ENCODE measurements at regions not wholly inside any gene's neighbourhood (a gene's known extent, or its start where the extent isn't known, plus 50 kb on each side); places are given as distances from the start of the nearest gene placed in this dataset.

GRCh38 chr9:89666950-89667349 is 62.1 kb downstream of the GADD45G start:
- H3K36me3 Mint-ChIP-seq (ENCODE audit: unreplicated experiment), result no peaks in the 10 kb centered on the region
- H3K27ac Mint-ChIP-seq (ENCODE audit: unreplicated experiment), result no peak overlapping the region
- H3K4me3 Mint-ChIP-seq (ENCODE audit: unreplicated experiment), result no peak overlapping the region
- peaks cover 5% of the 10 kb centered on the region for H3K4me1 Mint-ChIP-seq (ENCODE audit: unreplicated experiment)
- no peak for TF ChIP-seq CTCF (IDR thresholded peaks at IDR 0.05)
- no peak for DNase-seq (ENCODE audit: extremely low spot score, unreplicated experiment)
- H3K9me3 Mint-ChIP-seq (ENCODE audit: unreplicated experiment), result no peaks in the 10 kb centered on the region
- peaks cover 5% of the 10 kb centered on the region for H3K27me3 Mint-ChIP-seq (ENCODE audit: unreplicated experiment)

- no peak for TF ChIP-seq CTCF (IDR thresholded peaks at IDR 0.05)
- H3K27me3 Mint-ChIP-seq (ENCODE audit: unreplicated experiment), result peaks cover 5% of the 10 kb centered on the region
- H3K36me3 Mint-ChIP-seq (ENCODE audit: unreplicated experiment), result no peaks in the 10 kb centered on the region
- no peak overlapping the region for H3K27ac Mint-ChIP-seq (ENCODE audit: unreplicated experiment)
- no peaks in the 10 kb centered on the region for H3K4me1 Mint-ChIP-seq (ENCODE audit: unreplicated experiment)
- no peaks in the 10 kb centered on the region for H3K9me3 Mint-ChIP-seq (ENCODE audit: unreplicated experiment)
- no peak overlapping the region for H3K4me3 Mint-ChIP-seq (ENCODE audit: unreplicated experiment)
- DNase-seq (ENCODE audit: extremely low spot score, unreplicated experiment), result no peak
Observed at GRCh38 chr9:89667726-89668125, 62.9 kb downstream of the GADD45G start.

GRCh38 chr9:89668216-89668865 is 63.5 kb downstream of the GADD45G start:
- no peaks in the 10 kb centered on the region for H3K4me1 Mint-ChIP-seq (ENCODE audit: unreplicated experiment)
- H3K4me3 Mint-ChIP-seq (ENCODE audit: unreplicated experiment), result no peak overlapping the region
- no peak for DNase-seq (ENCODE audit: extremely low spot score, unreplicated experiment)

GRCh38 chr9:89668866-89669246 is 64.0 kb downstream of the GADD45G start:
- Mint-ChIP-seq H3K27ac (ENCODE audit: unreplicated experiment) (no peak overlapping the region), H3K9me3 (ENCODE audit: unreplicated experiment) (no peaks in the 10 kb centered on the region), H3K4me1 (ENCODE audit: unreplicated experiment) (no peaks in the 10 kb centered on the region), H3K27me3 (ENCODE audit: unreplicated experiment) (peaks cover 5% of the 10 kb centered on the region), H3K36me3 (ENCODE audit: unreplicated experiment) (no peaks in the 10 kb centered on the region), H3K4me3 (ENCODE audit: unreplicated experiment) (no peak overlapping the region)
- DNase-seq (ENCODE audit: extremely low spot score, unreplicated experiment), result no peak
- TF ChIP-seq CTCF (IDR thresholded peaks at IDR 0.05), result no peak

More at GRCh38 chr9:89668216-89668865, 63.5 kb downstream of the GADD45G start:
- no peaks in the 10 kb centered on the region for H3K9me3 Mint-ChIP-seq (ENCODE audit: unreplicated experiment)
- H3K36me3 Mint-ChIP-seq (ENCODE audit: unreplicated experiment), result no peaks in the 10 kb centered on the region
- H3K27ac Mint-ChIP-seq (ENCODE audit: unreplicated experiment), result no peak overlapping the region
- H3K27me3 Mint-ChIP-seq (ENCODE audit: unreplicated experiment), result peaks cover 5% of the 10 kb centered on the region
- TF ChIP-seq CTCF (IDR thresholded peaks at IDR 0.05), result no peak

GRCh38 chr9:89669361-89669842 is 64.6 kb downstream of the GADD45G start:
- no peak for DNase-seq (ENCODE audit: extremely low spot score, unreplicated experiment)
- Mint-ChIP-seq H3K27ac (ENCODE audit: unreplicated experiment) (no peak overlapping the region), H3K36me3 (ENCODE audit: unreplicated experiment) (no peaks in the 10 kb centered on the region), H3K4me3 (ENCODE audit: unreplicated experiment) (no peak overlapping the region), H3K27me3 (ENCODE audit: unreplicated experiment) (peaks cover 5% of the 10 kb centered on the region), H3K4me1 (ENCODE audit: unreplicated experiment) (no peaks in the 10 kb centered on the region), H3K9me3 (ENCODE audit: unreplicated experiment) (no peaks in the 10 kb centered on the region)
- TF ChIP-seq CTCF (IDR thresholded peaks at IDR 0.05), result no peak
